ENCODE measurements at regions not wholly inside any gene's neighbourhood (a gene's known extent, or its start where the extent isn't known, plus 50 kb on each side); places are given as distances from the start of the nearest gene placed in this dataset.

GRCh38 chr20:24411003-24411833 is 58.2 kb upstream of the SYNDIG1 start:
- TF ChIP-seq CTCF (IDR thresholded peaks at IDR 0.05) (no peak), HOXA7 (CRISPR knock-in tag; IDR thresholded peaks at IDR 0.05) (no peak), PBX3 (IDR thresholded peaks at IDR 0.05) (no peak), POLR2A (IDR thresholded peaks at IDR 0.05; ENCODE audit: low read length) (no peak), ZSCAN20 (CRISPR knock-in tag; IDR thresholded peaks at IDR 0.05) (no peak), EHMT2 (IDR thresholded peaks at IDR 0.05; ENCODE audit: low read depth) (no peak), BCL3 (IDR thresholded peaks at IDR 0.05) (no peak), HES2 (IDR thresholded peaks at IDR 0.05) (no peak), SREBF2 (IDR thresholded peaks at IDR 0.05) (no peak), ZFP36 (IDR thresholded peaks at IDR 0.05; ENCODE audit: borderline replicate concordance, partially characterized antibody) (no peak), RNF2 (IDR thresholded peaks at IDR 0.05; ENCODE audit: borderline replicate concordance, low read depth) (no peak), ESRRA (IDR thresholded peaks at IDR 0.05; ENCODE audit: borderline replicate concordance, low read length) (no peak), POLR2AphosphoS2 (conservative IDR thresholded peaks at IDR 0.05; ENCODE audit: low read length) (no peak), MAX (IDR thresholded peaks at IDR 0.05) (no peak), NFE2L2 (conservative IDR thresholded peaks at IDR 0.05; ENCODE audit: low read length) (no peak), RFX5 (IDR thresholded peaks at IDR 0.05) (no peak)
- Histone ChIP-seq H3K4me2 (no peak overlapping the region), H3K9me3 (no peaks in the 10 kb centered on the region), H3K4me1 (0 out of 3 replicates have a peak, but pooled peaks cover under 1% of the 10 kb centered on the region), H3K27ac (no peak overlapping the region), H3K4me3 (no peak overlapping the region)
- WGBS (ENCODE audit: missing lambda C conversion rate), result 49% methylated on average over 17 of the region's 17 CpGs
- FAIRE-seq (no peak), ATAC-seq (no peak), DNase-seq (ENCODE audit: low read depth in 1 of 2, low spot score in 1 of 2) (no peak)
- ChIA-PET POLR2A (no interaction called here), CTCF (interaction anchor here (0.6 to 1.1 kb wide), 3 partner anchors 29 to 291 kb away, joined by 3 to 4 read pairs (median 3); no protein-coding TSS in a partner anchor)

GRCh38 chr20:24407151-24407550 is 62.3 kb upstream of the SYNDIG1 start:
- H3K9me3 ChIP-seq, result no peaks in the 10 kb centered on the region
- ChIA-PET POLR2A (no interaction called here), CTCF (interaction anchor here (1.0 kb wide), 1 partner anchor 9 kb away, joined by 4 read pairs; no protein-coding TSS in a partner anchor)
- WGBS (ENCODE audit: missing lambda C conversion rate), result 41% methylated on average over 1 of the region's 1 CpG
- no peak overlapping the region for H3K27ac ChIP-seq
- no peak for FAIRE-seq
- no peak overlapping the region for H3K4me2 ChIP-seq
- TF ChIP-seq REST (IDR thresholded peaks at IDR 0.05), result no peak
- no peak for TF ChIP-seq HDAC2 (IDR thresholded peaks at IDR 0.05)
- TF ChIP-seq BCL3 (IDR thresholded peaks at IDR 0.05), result no peak
- TF ChIP-seq CBX8 (IDR thresholded peaks at IDR 0.05), result no peak
- no peak for TF ChIP-seq RCOR1 (IDR thresholded peaks at IDR 0.05; ENCODE audit: low read depth, low read length)
- TF ChIP-seq CEBPB (IDR thresholded peaks at IDR 0.05), result no peak
- no peak for TF ChIP-seq MAFK (IDR thresholded peaks at IDR 0.05; ENCODE audit: partially characterized antibody)
- TF ChIP-seq USF2 (IDR thresholded peaks at IDR 0.05), result no peak
- H3K4me1 ChIP-seq, result 0 out of 3 replicates have a peak, but pooled peaks cover 5% of the 10 kb centered on the region
- DNase-seq (ENCODE audit: low read depth in 1 of 2, low spot score in 1 of 2), result no peak
- no peak overlapping the region for H3K4me3 ChIP-seq
- no peak for ATAC-seq

Data from A549 (cell line).